ENCODE measurements at regions not wholly inside any gene's neighbourhood (a gene's known extent, or its start where the extent isn't known, plus 50 kb on each side); places are given as distances from the start of the nearest gene placed in this dataset.
"Not testable (repeated sequence)": the region's sequence is repeated elsewhere in the genome, so short reads cannot be mapped to it uniquely, and the experiment has no call there.

DNA sequence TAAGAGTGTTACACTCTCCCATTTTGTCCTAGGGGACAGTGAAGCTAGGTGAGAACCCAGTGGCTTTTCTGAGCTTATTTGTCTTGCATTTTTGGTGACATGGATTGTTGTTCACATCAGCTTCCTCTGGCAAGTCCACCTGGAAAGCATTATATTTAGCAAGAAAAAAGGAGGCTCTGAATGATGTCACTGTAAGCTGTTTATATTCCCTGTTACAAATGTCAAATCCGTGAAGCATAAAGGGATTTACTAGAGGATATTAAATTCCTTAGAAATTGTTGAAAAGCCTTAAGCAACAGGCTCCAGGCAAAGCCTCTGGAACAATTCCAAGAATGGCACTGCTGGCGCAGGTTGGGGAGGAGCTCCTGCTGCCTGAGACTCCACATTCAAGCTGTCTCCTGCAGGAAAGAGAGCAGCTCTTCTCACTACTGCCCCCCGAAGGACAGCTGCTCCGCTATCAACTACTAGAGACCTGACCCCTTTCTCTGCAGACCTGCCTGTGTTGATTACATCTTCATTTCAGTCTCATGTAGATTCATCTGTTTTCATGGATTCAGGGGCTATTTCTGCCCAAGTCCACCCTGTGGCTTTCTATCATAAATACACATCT lies 295.4 kb downstream of the RPIA start:
- WGBS (ENCODE audit: insufficient coverage, low coverage, low lambda C conversion rate, missing lambda C conversion rate) = 25% methylated on average over 4 of the region's 4 CpGs
- H3K9me3 ChIP-seq; ATAC-seq; H3K27me3 ChIP-seq; H3K4me1 ChIP-seq; intact Hi-C loops (cut with DNase I); DNase-seq; H3K4me3 ChIP-seq; H3K36me3 ChIP-seq; H3K27ac ChIP-seq: not testable (repeated sequence)
- TF ChIP-seq, protein P1, sequence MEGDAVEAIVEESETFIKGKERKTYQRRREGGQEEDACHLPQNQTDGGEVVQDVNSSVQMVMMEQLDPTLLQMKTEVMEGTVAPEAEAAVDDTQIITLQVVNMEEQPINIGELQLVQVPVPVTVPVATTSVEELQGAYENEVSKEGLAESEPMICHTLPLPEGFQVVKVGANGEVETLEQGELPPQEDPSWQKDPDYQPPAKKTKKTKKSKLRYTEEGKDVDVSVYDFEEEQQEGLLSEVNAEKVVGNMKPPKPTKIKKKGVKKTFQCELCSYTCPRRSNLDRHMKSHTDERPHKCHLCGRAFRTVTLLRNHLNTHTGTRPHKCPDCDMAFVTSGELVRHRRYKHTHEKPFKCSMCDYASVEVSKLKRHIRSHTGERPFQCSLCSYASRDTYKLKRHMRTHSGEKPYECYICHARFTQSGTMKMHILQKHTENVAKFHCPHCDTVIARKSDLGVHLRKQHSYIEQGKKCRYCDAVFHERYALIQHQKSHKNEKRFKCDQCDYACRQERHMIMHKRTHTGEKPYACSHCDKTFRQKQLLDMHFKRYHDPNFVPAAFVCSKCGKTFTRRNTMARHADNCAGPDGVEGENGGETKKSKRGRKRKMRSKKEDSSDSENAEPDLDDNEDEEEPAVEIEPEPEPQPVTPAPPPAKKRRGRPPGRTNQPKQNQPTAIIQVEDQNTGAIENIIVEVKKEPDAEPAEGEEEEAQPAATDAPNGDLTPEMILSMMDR (IDR thresholded peaks at IDR 0.05) = peak in 1 of 4 donors; percentile 21

DNA sequence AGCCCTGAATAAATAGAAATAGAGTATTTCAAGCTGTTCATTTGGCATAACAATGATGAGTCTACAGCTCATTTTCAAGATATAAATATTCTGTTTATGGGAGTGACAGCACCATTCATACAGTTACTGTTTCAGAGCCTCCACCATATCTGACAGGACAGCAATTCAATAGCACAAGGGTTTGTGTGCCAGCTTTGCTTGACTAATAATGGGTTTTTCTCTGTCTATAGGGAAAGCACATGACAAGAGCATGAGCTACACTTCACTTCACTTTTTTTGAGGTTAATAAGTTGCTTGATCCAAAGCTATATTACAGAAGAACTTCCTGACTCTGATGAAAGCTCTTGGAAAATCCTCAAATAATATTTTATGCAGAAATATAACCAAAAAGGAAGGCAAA lies 297.1 kb downstream of the RPIA start:
- ATAC-seq; H3K4me1 ChIP-seq; H3K4me3 ChIP-seq; H3K27ac ChIP-seq; H3K27me3 ChIP-seq; H3K36me3 ChIP-seq; H3K9me3 ChIP-seq; intact Hi-C loops (cut with DNase I); DNase-seq: not testable (repeated sequence)

DNA sequence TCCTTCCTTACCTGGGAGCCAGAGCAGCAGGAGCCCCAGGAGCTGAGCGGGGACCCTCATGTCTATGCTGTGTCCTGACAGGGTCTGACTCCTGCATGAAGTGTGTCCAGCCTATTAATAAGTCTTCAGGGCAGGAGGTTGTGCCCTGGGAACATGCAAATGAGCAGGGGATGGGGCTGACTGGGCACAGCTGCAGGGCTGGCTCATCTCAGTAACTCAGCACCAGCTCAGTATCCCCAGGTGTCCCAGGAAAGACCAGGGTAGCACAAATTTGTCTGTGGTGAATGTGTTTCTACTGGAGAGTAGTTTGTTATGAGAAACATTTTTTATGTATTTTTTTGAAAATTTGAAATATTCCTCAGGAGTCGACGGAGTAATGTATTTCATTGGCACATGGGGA lies 301.3 kb downstream of the RPIA start:
- intact Hi-C loops (cut with DNase I); H3K4me1 ChIP-seq; DNase-seq; H3K9me3 ChIP-seq; H3K27ac ChIP-seq; H3K27me3 ChIP-seq; ATAC-seq; H3K4me3 ChIP-seq; H3K36me3 ChIP-seq: not testable (repeated sequence)
- 64% methylated on average over 2 of the region's 3 CpGs for WGBS (ENCODE audit: insufficient coverage, low coverage, low lambda C conversion rate, missing lambda C conversion rate)

DNA sequence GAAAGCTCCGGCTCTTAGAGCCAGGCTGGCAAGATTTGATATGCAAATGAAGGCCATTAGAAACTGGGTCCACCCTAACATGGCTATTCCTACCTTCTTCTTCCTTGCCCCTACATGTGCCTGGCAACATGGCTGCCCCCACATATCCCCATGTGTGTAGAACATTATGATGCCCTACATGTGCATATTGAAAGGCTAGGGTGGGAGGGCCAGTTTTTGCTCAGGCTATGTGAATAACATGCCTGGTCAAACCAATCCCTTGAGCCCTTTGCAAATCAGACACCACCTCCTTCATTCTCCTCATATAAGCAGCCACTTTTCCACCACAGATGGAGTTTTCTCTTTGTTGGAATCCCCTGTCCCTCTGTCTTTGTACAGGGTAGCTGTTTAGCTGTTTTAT lies 303.4 kb downstream of the RPIA start:
- H3K4me1 ChIP-seq; H3K36me3 ChIP-seq; ATAC-seq; DNase-seq; H3K4me3 ChIP-seq; H3K27ac ChIP-seq; H3K9me3 ChIP-seq; H3K27me3 ChIP-seq; intact Hi-C loops (cut with DNase I): not testable (repeated sequence)
- WGBS (ENCODE audit: insufficient coverage, low coverage, low lambda C conversion rate, missing lambda C conversion rate) = no CpG with 5 or more reads among the region's 1 CpG

DNA sequence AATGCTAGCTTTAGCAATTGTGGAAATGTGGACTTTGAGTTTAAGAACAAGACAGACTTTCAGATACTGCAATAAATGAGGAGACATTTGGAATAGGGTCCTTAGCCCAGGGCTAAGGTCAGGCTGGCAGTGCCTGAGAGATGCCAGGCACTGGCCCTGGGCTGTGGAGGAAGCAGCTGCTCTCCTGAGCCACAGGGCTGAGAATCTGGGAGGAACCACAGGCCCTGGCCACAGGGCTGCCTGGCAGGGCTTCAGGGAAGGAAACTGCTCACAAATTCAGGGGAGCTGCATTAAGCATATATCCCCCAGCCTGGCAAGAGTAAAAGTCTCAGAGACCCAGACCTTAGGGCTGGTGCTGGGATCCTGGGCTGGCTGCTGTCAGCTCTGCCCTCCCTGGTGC lies 305.1 kb downstream of the RPIA start:
- H3K36me3 ChIP-seq; H3K27me3 ChIP-seq; ATAC-seq; intact Hi-C loops (cut with DNase I); H3K4me1 ChIP-seq; H3K9me3 ChIP-seq; H3K27ac ChIP-seq; H3K4me3 ChIP-seq; DNase-seq: not testable (repeated sequence)

DNA sequence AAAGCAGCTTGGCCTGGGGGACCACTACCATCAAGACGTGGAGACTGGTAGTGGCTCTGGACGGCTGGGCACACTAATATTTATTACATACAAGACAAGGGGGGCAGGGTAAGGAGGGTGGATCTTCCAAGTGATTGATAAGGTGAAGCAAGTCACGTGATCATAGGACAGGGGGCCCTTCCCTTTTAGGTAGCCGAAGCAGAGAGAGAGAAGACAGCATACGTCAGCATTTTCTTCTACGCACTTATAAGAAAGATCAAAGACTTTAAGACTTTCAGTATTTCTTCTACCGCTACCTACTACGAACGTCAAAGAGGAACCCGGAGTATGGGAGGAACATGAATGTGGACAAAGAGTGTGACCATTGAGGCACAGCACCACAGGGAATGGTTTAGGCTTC lies 307.9 kb downstream of the RPIA start:
- WGBS (ENCODE audit: insufficient coverage, low coverage, low lambda C conversion rate, missing lambda C conversion rate) = 68% methylated on average over 10 of the region's 10 CpGs
- no peak overlapping the region for H3K4me3 ChIP-seq
- H3K27ac ChIP-seq = no peak overlapping the region
- no peaks in the 10 kb centered on the region for H3K27me3 ChIP-seq
- DNase-seq (no peak), ATAC-seq (no peak)
- no peaks in the 10 kb centered on the region for H3K36me3 ChIP-seq
- intact Hi-C loops (cut with DNase I) = no loop called here
- no peaks in the 10 kb centered on the region for H3K4me1 ChIP-seq
- TF ChIP-seq, protein P1 (IDR thresholded peaks at IDR 0.05) = no peak
- TF ChIP-seq POLR2A (IDR thresholded peaks at IDR 0.05) = no peak
- H3K9me3 ChIP-seq = no peaks in the 10 kb centered on the region

DNA sequence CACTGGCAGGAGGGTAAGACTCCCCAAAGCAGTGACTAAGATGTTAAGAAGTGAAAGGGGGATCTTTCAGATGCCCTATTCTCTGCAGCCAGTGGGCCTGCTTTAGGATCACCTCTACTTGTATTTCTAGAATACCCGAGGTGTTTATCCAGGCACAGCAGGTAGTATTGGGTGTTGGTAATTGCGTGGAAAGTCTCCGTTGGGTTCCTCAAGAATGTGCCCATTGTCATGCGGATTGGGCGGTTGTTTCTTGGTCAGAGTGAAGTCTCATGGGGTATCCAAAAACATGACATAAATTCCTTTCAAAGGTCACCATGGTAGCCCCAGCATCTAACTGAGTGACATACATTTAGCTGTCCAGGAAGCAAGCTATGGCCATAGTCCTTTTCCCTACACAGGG lies 308.8 kb downstream of the RPIA start:
- H3K9me3 ChIP-seq = no peaks in the 10 kb centered on the region
- 43% methylated on average over 4 of the region's 5 CpGs for WGBS (ENCODE audit: insufficient coverage, low coverage, low lambda C conversion rate, missing lambda C conversion rate)
- H3K36me3 ChIP-seq = no peaks in the 10 kb centered on the region
- no peaks in the 10 kb centered on the region for H3K27me3 ChIP-seq
- intact Hi-C loops (cut with DNase I) = no loop called here
- TF ChIP-seq, protein P1 (IDR thresholded peaks at IDR 0.05) = no peak
- no peak for TF ChIP-seq POLR2A (IDR thresholded peaks at IDR 0.05)
- ATAC-seq = no peak
- no peaks in the 10 kb centered on the region for H3K4me1 ChIP-seq
- no peak overlapping the region for H3K27ac ChIP-seq
- H3K4me3 ChIP-seq = no peak overlapping the region
- DNase-seq = no peak

DNA sequence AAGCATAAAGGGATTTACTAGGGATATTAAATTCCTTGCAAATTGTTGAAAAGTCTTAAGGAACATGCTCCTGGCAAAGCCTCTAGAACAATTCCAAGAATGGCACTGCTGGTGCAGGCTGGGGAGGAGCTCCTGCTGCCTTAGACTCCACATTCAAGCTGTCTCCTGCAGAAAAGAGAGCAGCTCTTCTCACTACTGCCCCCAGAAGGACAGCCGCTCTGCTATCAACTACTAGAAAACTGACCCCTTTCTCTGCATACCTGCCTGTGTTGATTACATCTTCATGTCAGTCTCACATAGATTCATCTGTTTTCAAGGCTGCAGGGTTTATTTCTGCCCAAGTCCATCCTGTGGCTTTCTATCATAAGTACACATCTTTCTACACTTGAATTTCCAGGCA lies 312.8 kb downstream of the RPIA start:
- intact Hi-C loops (cut with DNase I); H3K27me3 ChIP-seq; DNase-seq; H3K9me3 ChIP-seq; H3K4me3 ChIP-seq; H3K27ac ChIP-seq; H3K36me3 ChIP-seq; H3K4me1 ChIP-seq; ATAC-seq: not testable (repeated sequence)
- 33% methylated on average over 1 of the region's 1 CpG for WGBS (ENCODE audit: insufficient coverage, low coverage, low lambda C conversion rate, missing lambda C conversion rate)

DNA sequence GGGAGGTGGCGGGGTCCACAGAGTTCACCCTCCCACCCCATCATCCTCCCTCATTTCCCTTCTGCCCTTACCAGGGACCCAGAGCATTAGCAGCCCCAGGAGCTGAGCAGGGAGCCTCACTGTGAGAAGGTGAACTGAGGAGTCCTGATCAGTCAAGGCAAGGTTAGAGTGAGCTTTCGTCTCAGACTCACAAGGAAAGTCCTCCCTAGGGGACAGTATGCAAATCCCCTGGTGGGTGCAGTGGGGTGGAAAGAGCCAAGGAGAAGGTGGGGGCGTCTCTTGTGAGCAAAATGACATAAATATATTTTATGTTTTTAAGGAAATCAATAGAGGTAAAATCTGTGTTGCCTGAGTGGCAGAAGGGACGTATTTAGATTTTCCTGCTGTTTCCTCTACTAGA lies 329.1 kb downstream of the RPIA start:
- H3K27ac ChIP-seq; H3K4me1 ChIP-seq; H3K36me3 ChIP-seq; H3K9me3 ChIP-seq; DNase-seq; intact Hi-C loops (cut with DNase I); ATAC-seq; H3K27me3 ChIP-seq; H3K4me3 ChIP-seq: not testable (repeated sequence)
- WGBS (ENCODE audit: insufficient coverage, low coverage, low lambda C conversion rate, missing lambda C conversion rate) = 57% methylated on average over 4 of the region's 4 CpGs
